Choroid plexus epithelial cell (primary cell): ENCODE measurements at regions not wholly inside any gene's neighbourhood (a gene's known extent, or its start where the extent isn't known, plus 50 kb on each side); places are given as distances from the start of the nearest gene placed in this dataset.

Experiments used
- DNase-seq: peaks from one replicate; pipeline ENCODE4 v3.0.0-alpha.2; 2010; ENCODE audit warnings: low read depth
- H3K4me3 ChIP-seq: 2 replicates; pipeline ENCODE4 v1.5.1; 2011; ENCODE audit warnings: low read depth, mild to moderate bottlenecking, control low read depth, low read length, moderate library complexity
- TF ChIP-seq, protein P1 (sequence below): conservative IDR thresholded peaks from 2 replicates; pipeline ENCODE4 v1.5.1; 2011; ENCODE audit warnings: low read depth, mild to moderate bottlenecking, control low read depth, inconsistent platforms, low read length, moderate library complexity

- no peak overlapping the region for H3K4me3 ChIP-seq
- no peak for DNase-seq
- TF ChIP-seq, protein P1, sequence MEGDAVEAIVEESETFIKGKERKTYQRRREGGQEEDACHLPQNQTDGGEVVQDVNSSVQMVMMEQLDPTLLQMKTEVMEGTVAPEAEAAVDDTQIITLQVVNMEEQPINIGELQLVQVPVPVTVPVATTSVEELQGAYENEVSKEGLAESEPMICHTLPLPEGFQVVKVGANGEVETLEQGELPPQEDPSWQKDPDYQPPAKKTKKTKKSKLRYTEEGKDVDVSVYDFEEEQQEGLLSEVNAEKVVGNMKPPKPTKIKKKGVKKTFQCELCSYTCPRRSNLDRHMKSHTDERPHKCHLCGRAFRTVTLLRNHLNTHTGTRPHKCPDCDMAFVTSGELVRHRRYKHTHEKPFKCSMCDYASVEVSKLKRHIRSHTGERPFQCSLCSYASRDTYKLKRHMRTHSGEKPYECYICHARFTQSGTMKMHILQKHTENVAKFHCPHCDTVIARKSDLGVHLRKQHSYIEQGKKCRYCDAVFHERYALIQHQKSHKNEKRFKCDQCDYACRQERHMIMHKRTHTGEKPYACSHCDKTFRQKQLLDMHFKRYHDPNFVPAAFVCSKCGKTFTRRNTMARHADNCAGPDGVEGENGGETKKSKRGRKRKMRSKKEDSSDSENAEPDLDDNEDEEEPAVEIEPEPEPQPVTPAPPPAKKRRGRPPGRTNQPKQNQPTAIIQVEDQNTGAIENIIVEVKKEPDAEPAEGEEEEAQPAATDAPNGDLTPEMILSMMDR: no peak
Observed at GRCh38 chr12:107593713-107594381, 91.8 kb upstream of the PWP1 start.

GRCh38 chr12:107594995-107595394 is 90.6 kb upstream of the PWP1 start:
- no peak overlapping the region for H3K4me3 ChIP-seq
- TF ChIP-seq, protein P1: no peak
- peak; percentile 29 for DNase-seq

- TF ChIP-seq, protein P1: no peak
- H3K4me3 ChIP-seq: no peak overlapping the region
- no peak for DNase-seq
Observed at GRCh38 chr12:107597695-107598410, 87.7 kb upstream of the PWP1 start.

- DNase-seq: no peak
- TF ChIP-seq, protein P1: no peak
- H3K4me3 ChIP-seq: no peak overlapping the region
Observed at GRCh38 chr12:107598906-107599305, 86.7 kb upstream of the PWP1 start.

- TF ChIP-seq, protein P1: no peak
- no peak for DNase-seq
Observed at GRCh38 chr12:107600581-107601144, 84.9 kb upstream of the PWP1 start.

DNA sequence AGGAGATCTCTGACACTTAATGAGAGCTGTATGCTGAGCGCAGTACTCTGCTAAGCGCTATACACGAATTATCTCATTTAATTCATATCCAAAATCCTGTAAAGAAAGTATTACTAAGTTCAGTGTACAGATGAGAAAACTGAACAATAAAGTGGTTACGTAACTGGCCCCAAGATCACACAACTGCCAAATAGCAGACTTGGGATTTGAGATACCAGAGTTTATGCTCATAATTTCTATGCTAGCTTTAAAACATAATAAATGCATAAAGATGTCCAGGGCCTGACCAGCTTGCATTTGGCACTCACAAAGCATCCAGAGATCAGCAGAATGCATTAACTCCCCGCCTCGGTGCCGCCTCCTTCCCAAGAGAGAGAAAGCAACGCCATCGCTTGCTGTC is 83.2 kb upstream of the PWP1 start:
- no peak overlapping the region for H3K4me3 ChIP-seq
- TF ChIP-seq, protein P1: no peak
- no peak for DNase-seq

More at GRCh38 chr12:107600581-107601144, 84.9 kb upstream of the PWP1 start:
- no peak overlapping the region for H3K4me3 ChIP-seq
